ENCODE measurements at regions not wholly inside any gene's neighbourhood (a gene's known extent, or its start where the extent isn't known, plus 50 kb on each side); places are given as distances from the start of the nearest gene placed in this dataset.
"Not testable (repeated sequence)": the region's sequence is repeated elsewhere in the genome, so short reads cannot be mapped to it uniquely, and the experiment has no call there.

- Mint-ChIP-seq H3K27me3 (no peaks in the 10 kb centered on the region), H3K4me3 (no peak overlapping the region), H3K4me1 (no peaks in the 10 kb centered on the region), H3K36me3 (ENCODE audit: low read depth) (no peaks in the 10 kb centered on the region), H3K27ac (no peak overlapping the region), H3K9me3 (no peaks in the 10 kb centered on the region)
- DNase-seq (no peak), ATAC-seq (no peak)
Observed at GRCh38 chr1:81542196-81542595, 258.5 kb upstream of the ADGRL2 start.

GRCh38 chr1:81540216-81540615 lies 260.5 kb upstream of the ADGRL2 start:
- Mint-ChIP-seq H3K4me3 (no peak overlapping the region), H3K4me1 (no peaks in the 10 kb centered on the region)

GRCh38 chr1:81529014-81529413 lies 271.7 kb upstream of the ADGRL2 start:
- no peak overlapping the region for H3K4me3 Mint-ChIP-seq

More at GRCh38 chr1:81540216-81540615, 260.5 kb upstream of the ADGRL2 start:
- DNase-seq (no peak), ATAC-seq (no peak)
- Mint-ChIP-seq H3K9me3 (no peaks in the 10 kb centered on the region), H3K36me3 (ENCODE audit: low read depth) (no peaks in the 10 kb centered on the region), H3K27me3 (no peaks in the 10 kb centered on the region), H3K27ac (no peak overlapping the region)

GRCh38 chr1:81525085-81525484 lies 275.6 kb upstream of the ADGRL2 start:
- ATAC-seq (no peak), DNase-seq (no peak)
- Mint-ChIP-seq H3K9me3 (no peaks in the 10 kb centered on the region), H3K27me3 (no peaks in the 10 kb centered on the region), H3K27ac (no peak overlapping the region), H3K36me3 (ENCODE audit: low read depth) (no peaks in the 10 kb centered on the region), H3K4me1 (no peaks in the 10 kb centered on the region), H3K4me3 (no peak overlapping the region)

More at GRCh38 chr1:81529014-81529413, 271.7 kb upstream of the ADGRL2 start:
- DNase-seq: no peak
- H3K27me3 Mint-ChIP-seq: no peaks in the 10 kb centered on the region
- no peak overlapping the region for H3K27ac Mint-ChIP-seq
- no peaks in the 10 kb centered on the region for H3K4me1 Mint-ChIP-seq
- no peaks in the 10 kb centered on the region for H3K9me3 Mint-ChIP-seq
- no peaks in the 10 kb centered on the region for H3K36me3 Mint-ChIP-seq (ENCODE audit: low read depth)
- ATAC-seq: no peak

- no peaks in the 10 kb centered on the region for H3K36me3 Mint-ChIP-seq (ENCODE audit: low read depth)
- no peaks in the 10 kb centered on the region for H3K9me3 Mint-ChIP-seq
- no peak overlapping the region for H3K27ac Mint-ChIP-seq
- H3K27me3 Mint-ChIP-seq: no peaks in the 10 kb centered on the region
- DNase-seq: no peak
- ATAC-seq: no peak
- no peak overlapping the region for H3K4me3 Mint-ChIP-seq
- H3K4me1 Mint-ChIP-seq: no peaks in the 10 kb centered on the region
Observed at GRCh38 chr1:81519987-81520386, 280.7 kb upstream of the ADGRL2 start.

- Mint-ChIP-seq H3K4me3 (no peak overlapping the region), H3K27ac (no peak overlapping the region), H3K4me1 (no peaks in the 10 kb centered on the region), H3K36me3 (ENCODE audit: low read depth) (no peaks in the 10 kb centered on the region), H3K27me3 (no peaks in the 10 kb centered on the region), H3K9me3 (no peaks in the 10 kb centered on the region)
- ATAC-seq (no peak), DNase-seq (no peak)
Observed at GRCh38 chr1:81517987-81518386, 282.7 kb upstream of the ADGRL2 start.

DNA sequence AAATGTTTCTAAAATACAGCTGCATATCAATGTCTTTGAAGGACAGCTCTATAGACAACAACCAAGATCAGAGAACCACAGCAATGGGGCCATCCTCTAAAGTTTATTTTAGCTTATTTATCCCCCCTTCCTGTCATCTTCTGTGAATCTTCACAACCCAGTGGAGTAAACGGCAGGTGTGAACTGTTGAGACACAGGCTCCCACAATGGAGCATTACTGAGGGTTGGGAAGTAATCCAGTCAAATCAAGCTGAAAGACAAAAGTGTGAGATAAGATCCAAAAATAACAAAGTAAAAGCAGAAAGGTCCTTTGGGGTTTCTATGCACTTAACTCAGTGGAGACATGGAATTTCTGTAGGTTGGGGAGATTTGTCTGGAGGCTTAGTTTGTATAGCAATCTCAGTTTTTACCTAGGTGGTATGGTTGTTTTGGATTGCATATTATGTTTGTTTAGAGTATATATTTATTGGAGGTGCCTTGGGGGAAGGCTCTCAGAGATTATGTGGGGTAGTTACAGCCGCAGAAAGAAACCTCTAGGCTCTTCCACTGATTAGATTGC lies 286.9 kb upstream of the ADGRL2 start:
- no peaks in the 10 kb centered on the region for H3K27me3 Mint-ChIP-seq
- no peaks in the 10 kb centered on the region for H3K4me1 Mint-ChIP-seq
- H3K9me3 Mint-ChIP-seq: no peaks in the 10 kb centered on the region
- H3K4me3 Mint-ChIP-seq: no peak overlapping the region
- DNase-seq (no peak), ATAC-seq (no peak)
- H3K27ac Mint-ChIP-seq: no peak overlapping the region
- no peaks in the 10 kb centered on the region for H3K36me3 Mint-ChIP-seq (ENCODE audit: low read depth)

DNA sequence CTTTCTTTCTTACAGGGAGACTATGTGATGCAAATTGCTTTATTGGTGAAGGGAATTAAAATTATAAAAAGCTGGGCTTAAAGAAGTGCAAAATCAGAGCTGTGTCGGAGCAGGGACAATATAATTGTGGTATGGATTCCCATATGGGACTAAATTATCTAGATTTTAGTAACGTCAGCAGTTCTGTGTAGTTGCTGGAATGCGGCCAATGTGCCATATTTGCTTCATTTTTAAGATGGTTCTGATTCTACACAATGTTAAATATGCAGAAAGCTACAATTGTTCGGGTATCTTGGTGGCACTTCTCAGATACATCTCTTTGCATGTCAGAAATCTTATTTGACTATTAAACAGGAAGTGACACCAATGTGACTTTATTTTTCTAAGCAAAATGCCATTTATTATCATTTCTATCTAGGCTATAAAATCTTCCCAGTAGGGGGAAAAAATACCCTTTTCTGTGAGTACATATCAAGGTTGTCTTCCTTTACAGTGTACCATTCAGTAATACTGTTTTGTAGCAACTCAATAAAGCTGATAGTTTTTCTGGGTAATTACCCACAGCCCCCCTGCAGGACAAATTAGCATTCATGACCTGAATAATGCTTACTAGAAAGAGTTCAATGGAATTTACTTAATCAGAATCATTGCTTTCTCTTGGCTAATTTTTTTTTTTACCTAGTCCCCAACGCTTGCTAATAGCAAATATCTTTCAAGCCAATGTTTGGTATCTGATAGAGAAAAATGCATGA lies 288.3 kb upstream of the ADGRL2 start:
- H3K9me3 Mint-ChIP-seq: no peaks in the 10 kb centered on the region
- no peak overlapping the region for H3K27ac Mint-ChIP-seq
- H3K4me1 Mint-ChIP-seq: no peaks in the 10 kb centered on the region
- ATAC-seq (no peak), DNase-seq (no peak)
- H3K4me3 Mint-ChIP-seq: no peak overlapping the region
- H3K27me3 Mint-ChIP-seq: no peaks in the 10 kb centered on the region
- no peaks in the 10 kb centered on the region for H3K36me3 Mint-ChIP-seq (ENCODE audit: low read depth)

DNA sequence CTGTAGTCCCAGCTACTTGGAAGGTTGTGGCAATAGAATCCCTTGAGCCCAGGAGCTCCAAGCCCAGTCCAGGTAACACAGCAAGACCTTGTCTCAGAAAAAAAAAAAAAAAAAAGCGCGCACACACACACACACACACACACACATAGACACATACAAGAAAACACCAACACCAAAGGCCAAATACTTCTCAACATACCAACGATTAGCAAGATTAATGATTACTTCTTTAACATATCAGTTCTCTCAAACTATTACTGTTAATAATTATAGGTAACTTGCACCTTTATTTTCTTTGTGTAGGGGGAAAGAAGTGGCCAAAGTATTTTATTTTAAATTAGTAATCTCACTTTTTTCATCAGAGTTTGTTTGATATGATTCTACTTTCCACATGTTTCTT lies 289.5 kb upstream of the ADGRL2 start:
- Mint-ChIP-seq H3K4me3 (no peak overlapping the region), H3K9me3 (no peaks in the 10 kb centered on the region), H3K4me1 (no peaks in the 10 kb centered on the region), H3K27ac (no peak overlapping the region), H3K36me3 (ENCODE audit: low read depth) (no peaks in the 10 kb centered on the region), H3K27me3 (no peaks in the 10 kb centered on the region)
- ATAC-seq (no peak), DNase-seq (no peak)

GRCh38 chr1:81510701-81511100 lies 290.0 kb upstream of the ADGRL2 start:
- Mint-ChIP-seq H3K4me1 (no peaks in the 10 kb centered on the region), H3K27ac (no peak overlapping the region), H3K9me3 (peaks cover 3% of the 10 kb centered on the region), H3K36me3 (ENCODE audit: low read depth) (no peaks in the 10 kb centered on the region), H3K4me3 (no peak overlapping the region), H3K27me3 (no peaks in the 10 kb centered on the region)
- ATAC-seq: no peak
- DNase-seq: no peak

GRCh38 chr1:81509594-81509993 lies 291.1 kb upstream of the ADGRL2 start:
- no peak for DNase-seq
- H3K4me1 Mint-ChIP-seq: no peaks in the 10 kb centered on the region

DNA sequence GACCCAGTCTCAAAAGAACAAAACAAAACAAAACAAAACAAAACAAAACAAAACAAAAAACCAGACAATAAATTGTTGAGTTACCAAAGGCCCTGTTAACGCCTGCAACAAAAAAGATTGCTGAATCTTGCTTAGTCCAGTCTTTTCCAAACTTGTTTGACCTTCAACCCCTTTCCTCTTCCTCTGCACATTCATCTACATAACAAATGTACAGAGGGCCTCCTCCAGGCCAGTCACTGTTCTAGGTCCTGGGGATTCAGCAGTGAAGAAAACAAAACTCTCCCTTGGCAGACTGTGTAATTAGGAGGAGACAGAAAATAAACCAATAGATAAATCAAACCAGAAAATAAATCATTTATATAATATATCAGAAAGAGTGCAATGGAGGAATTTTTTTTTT lies 294.0 kb upstream of the ADGRL2 start:
- H3K9me3 Mint-ChIP-seq: peaks cover 3% of the 10 kb centered on the region
- no peak for ATAC-seq
- no peak for DNase-seq
- H3K27ac Mint-ChIP-seq: no peak overlapping the region
- H3K27me3 Mint-ChIP-seq: no peaks in the 10 kb centered on the region
- no peak overlapping the region for H3K4me3 Mint-ChIP-seq
- H3K36me3 Mint-ChIP-seq (ENCODE audit: low read depth): no peaks in the 10 kb centered on the region
- H3K4me1 Mint-ChIP-seq: no peaks in the 10 kb centered on the region

More at GRCh38 chr1:81509594-81509993, 291.1 kb upstream of the ADGRL2 start:
- no peak for ATAC-seq
- Mint-ChIP-seq H3K27me3 (no peaks in the 10 kb centered on the region), H3K4me3 (no peak overlapping the region), H3K9me3 (peaks cover 3% of the 10 kb centered on the region), H3K27ac (no peak overlapping the region), H3K36me3 (ENCODE audit: low read depth) (no peaks in the 10 kb centered on the region)

GRCh38 chr1:81505831-81506230 lies 294.9 kb upstream of the ADGRL2 start:
- Mint-ChIP-seq H3K4me1 (no peaks in the 10 kb centered on the region), H3K27me3 (no peaks in the 10 kb centered on the region), H3K36me3 (ENCODE audit: low read depth) (no peaks in the 10 kb centered on the region), H3K9me3 (peaks cover 3% of the 10 kb centered on the region), H3K27ac (no peak overlapping the region), H3K4me3 (no peak overlapping the region)
- DNase-seq (no peak), ATAC-seq (no peak)

DNA sequence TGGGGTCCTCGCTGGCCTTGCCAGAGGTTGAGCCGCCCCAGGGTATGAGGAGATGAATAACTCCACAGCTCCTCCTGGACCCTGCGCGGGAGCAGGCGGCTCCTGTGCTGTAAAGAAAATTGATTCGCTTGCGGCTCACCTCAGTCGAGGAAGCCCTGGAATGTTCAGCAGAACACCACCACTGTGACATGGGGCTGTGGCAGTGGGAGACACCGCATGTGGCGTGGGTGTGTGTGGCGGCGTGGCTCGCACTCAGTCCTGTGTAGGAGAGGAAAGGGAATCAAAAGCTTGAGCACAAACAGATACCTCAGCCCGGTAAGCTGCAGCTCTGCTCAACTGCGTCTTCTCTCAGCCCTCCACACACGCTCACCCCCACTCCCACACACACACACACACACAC lies 295.9 kb upstream of the ADGRL2 start:
- not testable (repeated sequence) for H3K36me3 Mint-ChIP-seq (ENCODE audit: low read depth); H3K9me3 Mint-ChIP-seq; DNase-seq; ATAC-seq; H3K27me3 Mint-ChIP-seq; H3K4me3 Mint-ChIP-seq; H3K27ac Mint-ChIP-seq; H3K4me1 Mint-ChIP-seq

GRCh38 chr1:81502705-81503104 lies 298.0 kb upstream of the ADGRL2 start:
- not testable (repeated sequence) for H3K9me3 Mint-ChIP-seq

More at GRCh38 chr1:81502705-81503104, 298.0 kb upstream of the ADGRL2 start:
- H3K4me1 Mint-ChIP-seq; DNase-seq; H3K4me3 Mint-ChIP-seq; ATAC-seq; H3K36me3 Mint-ChIP-seq (ENCODE audit: low read depth); H3K27me3 Mint-ChIP-seq; H3K27ac Mint-ChIP-seq: not testable (repeated sequence)
